ENCODE measurements at regions not wholly inside any gene's neighbourhood (a gene's known extent, or its start where the extent isn't known, plus 50 kb on each side); places are given as distances from the start of the nearest gene placed in this dataset.

GRCh38 chr15:96540283-96540682 lies 209.8 kb downstream of the NR2F2 start:
- Histone ChIP-seq H3K9me3 (replicated peaks; ENCODE audit: control insufficient read depth, insufficient read depth, low read depth, low read length) (no peaks in the 10 kb centered on the region), H3K27ac (ENCODE audit: extremely low read depth, low read depth, low read length) (no peak overlapping the region), H4K20me1 (replicated peaks; ENCODE audit: control insufficient read depth, insufficient read depth, low read length) (no peaks in the 10 kb centered on the region), H2AFZ (ENCODE audit: low read depth, low read length) (no peak overlapping the region), H3K9me1 (ENCODE audit: control insufficient read depth, insufficient read depth, low read length) (no peaks in the 10 kb centered on the region), H3K4me3 (no peak overlapping the region), H3K36me3 (ENCODE audit: control insufficient read depth, insufficient read depth, low read length) (no peaks in the 10 kb centered on the region), H3K4me2 (ENCODE audit: insufficient read depth, low read length) (no peak overlapping the region), H3K9ac (ENCODE audit: insufficient read depth in 1 of 2, low read depth in 2 of 2, low read length in 2 of 2) (no peak overlapping the region), H3K79me2 (ENCODE audit: control insufficient read depth, insufficient read depth, low read length) (no peaks in the 10 kb centered on the region), H3K4me1 (replicated peaks in 1 of 2; ENCODE audit: control insufficient read depth in 2 of 2, insufficient read depth in 2 of 2, low read length in 2 of 2) (no peaks in the 10 kb centered on the region), H3K27me3 (ENCODE audit: control insufficient read depth in 2 of 2, insufficient read depth in 2 of 2, low read length in 2 of 2) (no peaks in the 10 kb centered on the region; a peak in 1 of 5 replicates)
- no peak for DNase-seq (ENCODE audit: extremely low read depth in 1 of 4, low spot score in 3 of 4)
- in situ Hi-C loops (cut with MboI) (no loop called here), intact Hi-C loops (cut with micrococcal nuclease) (no loop called here)
- ChIA-PET POLR2A (no interaction called here), CTCF (ENCODE audit: low intra/inter-chr PET ratio) (no interaction called here)
- 3% methylated on average over 7 of the region's 7 CpGs for WGBS (ENCODE audit: insufficient coverage, low coverage, missing lambda C conversion rate)
- ATAC-seq = no peak
- FAIRE-seq = no peak
- TF ChIP-seq MIER1 (IDR thresholded peaks at IDR 0.05; ENCODE audit: low read depth) (no peak), NKRF (IDR thresholded peaks at IDR 0.05; ENCODE audit: borderline replicate concordance) (no peak)
- BruUV-seq (replicated peaks) = no TSS peak

GRCh38 chr15:96542130-96542770 lies 211.8 kb downstream of the NR2F2 start:
- H3K4me1 ChIP-seq (replicated peaks in 1 of 2; ENCODE audit: control insufficient read depth in 2 of 2, insufficient read depth in 2 of 2, low read length in 2 of 2) = no peaks in the 10 kb centered on the region
- in situ Hi-C loops (cut with MboI) = no loop called here
- 5% methylated on average over 4 of the region's 4 CpGs for WGBS (ENCODE audit: insufficient coverage, low coverage, missing lambda C conversion rate)
- no peak overlapping the region for H3K27ac ChIP-seq (ENCODE audit: extremely low read depth, low read depth, low read length)
- H2AFZ ChIP-seq (ENCODE audit: low read depth, low read length) = no peak overlapping the region
- H3K9ac ChIP-seq (ENCODE audit: insufficient read depth in 1 of 2, low read depth in 2 of 2, low read length in 2 of 2) = no peak overlapping the region
- DNase-seq (ENCODE audit: extremely low read depth in 1 of 4, low spot score in 3 of 4) (no peak), FAIRE-seq (no peak), ATAC-seq (peak; percentile 74)
- H4K20me1 ChIP-seq (replicated peaks; ENCODE audit: control insufficient read depth, insufficient read depth, low read length) = no peaks in the 10 kb centered on the region
- H3K9me3 ChIP-seq (replicated peaks; ENCODE audit: control insufficient read depth, insufficient read depth, low read depth, low read length) = no peaks in the 10 kb centered on the region
- no peaks in the 10 kb centered on the region for H3K9me1 ChIP-seq (ENCODE audit: control insufficient read depth, insufficient read depth, low read length)
- CTCF ChIA-PET (ENCODE audit: low intra/inter-chr PET ratio) = no interaction called here
- BruUV-seq (replicated peaks) = no TSS peak
- no peaks in the 10 kb centered on the region for H3K79me2 ChIP-seq (ENCODE audit: control insufficient read depth, insufficient read depth, low read length)
- no peaks in the 10 kb centered on the region for H3K36me3 ChIP-seq (ENCODE audit: control insufficient read depth, insufficient read depth, low read length)
- TF ChIP-seq HDAC2 (IDR thresholded peaks at IDR 0.05) (no peak), POU5F1 (IDR thresholded peaks at IDR 0.05; ENCODE audit: borderline replicate concordance, low read depth, low read length, partially characterized antibody) (no peak), ZNF707 (CRISPR knock-in tag; conservative IDR thresholded peaks at IDR 0.05) (no peak), EP400 (IDR thresholded peaks at IDR 0.05) (no peak), WHSC1 (IDR thresholded peaks at IDR 0.05; ENCODE audit: low read length) (no peak), ZBTB8A (IDR thresholded peaks at IDR 0.05; ENCODE audit: partially characterized antibody) (no peak), MYNN (IDR thresholded peaks at IDR 0.05) (no peak), MYNN (CRISPR knock-in tag; IDR thresholded peaks at IDR 0.05) (no peak)
- TF ChIP-seq, protein P1, sequence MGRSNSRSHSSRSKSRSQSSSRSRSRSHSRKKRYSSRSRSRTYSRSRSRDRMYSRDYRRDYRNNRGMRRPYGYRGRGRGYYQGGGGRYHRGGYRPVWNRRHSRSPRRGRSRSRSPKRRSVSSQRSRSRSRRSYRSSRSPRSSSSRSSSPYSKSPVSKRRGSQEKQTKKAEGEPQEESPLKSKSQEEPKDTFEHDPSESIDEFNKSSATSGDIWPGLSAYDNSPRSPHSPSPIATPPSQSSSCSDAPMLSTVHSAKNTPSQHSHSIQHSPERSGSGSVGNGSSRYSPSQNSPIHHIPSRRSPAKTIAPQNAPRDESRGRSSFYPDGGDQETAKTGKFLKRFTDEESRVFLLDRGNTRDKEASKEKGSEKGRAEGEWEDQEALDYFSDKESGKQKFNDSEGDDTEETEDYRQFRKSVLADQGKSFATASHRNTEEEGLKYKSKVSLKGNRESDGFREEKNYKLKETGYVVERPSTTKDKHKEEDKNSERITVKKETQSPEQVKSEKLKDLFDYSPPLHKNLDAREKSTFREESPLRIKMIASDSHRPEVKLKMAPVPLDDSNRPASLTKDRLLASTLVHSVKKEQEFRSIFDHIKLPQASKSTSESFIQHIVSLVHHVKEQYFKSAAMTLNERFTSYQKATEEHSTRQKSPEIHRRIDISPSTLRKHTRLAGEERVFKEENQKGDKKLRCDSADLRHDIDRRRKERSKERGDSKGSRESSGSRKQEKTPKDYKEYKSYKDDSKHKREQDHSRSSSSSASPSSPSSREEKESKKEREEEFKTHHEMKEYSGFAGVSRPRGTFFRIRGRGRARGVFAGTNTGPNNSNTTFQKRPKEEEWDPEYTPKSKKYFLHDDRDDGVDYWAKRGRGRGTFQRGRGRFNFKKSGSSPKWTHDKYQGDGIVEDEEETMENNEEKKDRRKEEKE (IDR thresholded peaks at IDR 0.05; ENCODE audit: borderline replicate concordance in 1 of 2, control insufficient read depth in 1 of 2, low read depth in 2 of 2, low read length in 1 of 2) = no peak
- H3K4me3 ChIP-seq = no peak overlapping the region
- POLR2A ChIA-PET = interaction anchor here (0.6 to 1.2 kb wide), 6 partner anchors 9 to 1544 kb away, joined by 3 to 4 read pairs (median 3); no protein-coding TSS in a partner anchor
- H3K27me3 ChIP-seq (ENCODE audit: control insufficient read depth in 2 of 2, insufficient read depth in 2 of 2, low read length in 2 of 2) = no peaks in the 10 kb centered on the region; a peak in 1 of 5 replicates
- intact Hi-C loops (cut with micrococcal nuclease) = no loop called here
- H3K4me2 ChIP-seq (ENCODE audit: insufficient read depth, low read length) = no peak overlapping the region

Data from K562 (cell line).